ENCODE measurements at regions not wholly inside any gene's neighbourhood (a gene's known extent, or its start where the extent isn't known, plus 50 kb on each side); places are given as distances from the start of the nearest gene placed in this dataset.

DNA sequence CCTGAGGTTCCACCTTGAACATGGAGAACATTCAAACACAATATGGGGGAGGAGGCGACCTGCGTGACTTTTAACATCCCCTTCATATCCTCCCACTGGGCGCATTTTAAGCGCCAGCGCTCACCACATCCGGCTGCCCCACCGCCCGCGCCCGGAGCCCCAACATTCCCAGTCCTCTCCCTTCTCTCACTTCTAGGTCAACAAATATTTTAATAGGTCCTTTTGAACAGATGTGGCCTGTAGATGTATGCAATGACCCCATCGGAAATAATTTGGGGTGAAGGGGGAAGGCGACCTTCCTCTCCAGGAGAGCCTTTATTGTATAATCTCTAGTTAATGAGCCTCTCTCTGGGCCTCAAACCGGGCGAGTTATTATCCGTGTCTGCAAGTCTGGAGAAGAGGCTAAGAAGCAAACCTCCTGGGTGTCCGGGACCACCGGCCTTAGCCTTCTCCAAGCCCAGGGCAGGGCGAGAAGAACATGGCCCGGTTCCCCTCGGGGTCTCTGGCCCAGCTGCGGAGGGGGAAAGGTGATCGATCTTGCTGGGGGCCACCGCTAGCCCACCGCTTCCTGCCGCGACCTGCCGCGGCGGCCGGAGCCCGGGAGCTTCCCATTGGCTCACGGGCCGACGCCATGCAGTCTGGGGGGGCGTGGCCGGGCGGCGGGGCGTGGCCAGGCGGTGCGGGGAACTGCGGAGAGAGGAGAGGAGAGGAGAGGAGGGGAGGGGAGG lies 83.2 kb upstream of the HMGA2 start (continued):
- peak in 1 of 2 experiments; percentile 24 for TF ChIP-seq E2F6 (IDR thresholded peaks at IDR 0.05; ENCODE audit: borderline replicate concordance in 1 of 2, extremely low read depth in 1 of 2, insufficient read depth in 1 of 2, insufficient read length in 1 of 2, low read depth in 1 of 2, low read length in 1 of 2, poor library complexity in 1 of 2, severe bottlenecking in 1 of 2)
- no peak for TF ChIP-seq CBX2 (IDR thresholded peaks at IDR 0.05; ENCODE audit: insufficient read depth, low read length, poor library complexity, severe bottlenecking)
- TF ChIP-seq POLR2G (IDR thresholded peaks at IDR 0.05; ENCODE audit: low read depth, low read length): peak; percentile 73
- peak; percentile 58 for TF ChIP-seq PCBP2 (IDR thresholded peaks at IDR 0.05; ENCODE audit: low read depth, low read length, poor library complexity, severe bottlenecking)

- peak overlapping the region in 1 of 2 experiments; percentile 85; a peak in 3 of 4 replicates for H3K9ac ChIP-seq (ENCODE audit: insufficient read depth in 1 of 2, low read depth in 2 of 2, low read length in 2 of 2)
Measured at GRCh38 chr12:65741656-65742017, 82.6 kb upstream of the HMGA2 start.

More at GRCh38 chr12:65741656-65742017, 82.6 kb upstream of the HMGA2 start:
- in situ Hi-C loops (cut with MboI) (no loop called here), intact Hi-C loops (cut with micrococcal nuclease) (no loop called here)
- Histone ChIP-seq H3K4me1 (replicated peaks in 1 of 2; ENCODE audit: control insufficient read depth in 2 of 2, insufficient read depth in 2 of 2, low read length in 2 of 2) (peaks cover 0 to 13% of the 10 kb centered on the region in 2 experiments; a peak in 3 of 5 replicates), H3K36me3 (ENCODE audit: control insufficient read depth, insufficient read depth, low read length) (no peaks in the 10 kb centered on the region), H3K4me2 (ENCODE audit: insufficient read depth, low read length) (peak overlapping the region; percentile 58; the same call in 1 of the 2 replicates), H4K20me1 (replicated peaks; ENCODE audit: control insufficient read depth, insufficient read depth, low read length) (no peaks in the 10 kb centered on the region), H3K4me3 (peak overlapping the region; percentile 34), H3K27me3 (ENCODE audit: control insufficient read depth in 2 of 2, insufficient read depth in 2 of 2, low read length in 2 of 2) (no peaks in the 10 kb centered on the region; a peak in 1 of 5 replicates), H3K79me2 (ENCODE audit: control insufficient read depth, insufficient read depth, low read length) (no peaks in the 10 kb centered on the region), H3K9me1 (ENCODE audit: control insufficient read depth, insufficient read depth, low read length) (no peaks in the 10 kb centered on the region), H3K9me3 (replicated peaks; ENCODE audit: control insufficient read depth, insufficient read depth, low read depth, low read length) (no peaks in the 10 kb centered on the region), H2AFZ (ENCODE audit: low read depth, low read length) (peak overlapping the region; percentile 39; the same call in 1 of the 2 replicates), H3K27ac (ENCODE audit: extremely low read depth, low read depth, low read length) (no peak overlapping the region)
- no TSS peak for BruUV-seq (replicated peaks)
- CTCF ChIA-PET (ENCODE audit: low intra/inter-chr PET ratio): no interaction called here
- TF ChIP-seq HNRNPK (IDR thresholded peaks at IDR 0.05; ENCODE audit: low read depth, low read length, poor library complexity, severe bottlenecking) (peak; percentile 66), ZNF766 (CRISPR knock-in tag; conservative IDR thresholded peaks at IDR 0.05) (no peak)
- 58% methylated on average over 9 of the region's 35 CpGs for WGBS (ENCODE audit: insufficient coverage, low coverage, missing lambda C conversion rate)
- POLR2A ChIA-PET: interaction anchor here (0.7 to 1.0 kb wide), 3 partner anchors 9 to 139 kb away, joined by 3 read pairs; no protein-coding TSS in a partner anchor
- ATAC-seq (peak; percentile 10; the same call in 1 of the 3 replicates), DNase-seq (ENCODE audit: extremely low read depth in 1 of 4, low spot score in 3 of 4) (no peak), FAIRE-seq (no peak)
